Endodermal cell (in vitro differentiated cells): ENCODE measurements at regions not wholly inside any gene's neighbourhood (a gene's known extent, or its start where the extent isn't known, plus 50 kb on each side); places are given as distances from the start of the nearest gene placed in this dataset.

Source experiments
- DNase-seq: peaks from one replicate; pipeline ENCODE4 v3.0.0-alpha.2; 2017
- H3K27ac ChIP-seq: 2 replicates; pipeline ENCODE4 v1.5.1; 2013; ENCODE audit warnings: mild to moderate bottlenecking, low read depth, low read length, moderate library complexity
- H3K27me3 ChIP-seq: 2 replicates; pipeline ENCODE4 v1.6.1; 2013; ENCODE audit warnings: mild to moderate bottlenecking, low read length, moderate library complexity; ENCODE audit not compliant: insufficient read depth, control insufficient read depth, poor library complexity, severe bottlenecking
- H3K36me3 ChIP-seq: 2 replicates; pipeline ENCODE4 v1.7.0; 2013; ENCODE audit warnings: mild to moderate bottlenecking, low read length, moderate library complexity; ENCODE audit not compliant: control insufficient read depth, insufficient read depth
- H3K4me1 ChIP-seq: one replicate; pipeline ENCODE4 v1.7.0; 2013; ENCODE audit warnings: low read length; ENCODE audit not compliant: control insufficient read depth, insufficient read depth
- H3K4me3 ChIP-seq: 2 replicates; pipeline ENCODE4 v1.5.1; 2013; ENCODE audit warnings: mild to moderate bottlenecking, low read length, moderate library complexity
- H3K9ac ChIP-seq: 2 replicates; pipeline ENCODE4 v1.6.1; 2013; ENCODE audit warnings: mild to moderate bottlenecking, low read length, moderate library complexity; ENCODE audit not compliant: poor library complexity, severe bottlenecking; ENCODE audit errors: extremely low read depth
- H3K9me3 ChIP-seq: 2 replicates; pipeline ENCODE4 v1.6.1; 2013; ENCODE audit warnings: mild to moderate bottlenecking, low read length, moderate library complexity; ENCODE audit not compliant: control insufficient read depth
- H3K27ac Mint-ChIP-seq: 2 replicates; pipeline ENCODE4 v1.8.0; 2020; ENCODE audit warnings: mixed read lengths
- H3K27me3 Mint-ChIP-seq: 2 replicates; pipeline ENCODE4 v1.8.0; 2021; ENCODE audit warnings: mild to moderate bottlenecking, mixed read lengths; ENCODE audit not compliant: insufficient read depth
- H3K36me3 Mint-ChIP-seq: 2 replicates; pipeline ENCODE4 v1.8.0; 2020; ENCODE audit warnings: low read depth, mixed read lengths
- H3K4me1 Mint-ChIP-seq: 2 replicates; pipeline ENCODE4 v1.8.0; 2020; ENCODE audit warnings: mixed read lengths
- H3K4me3 Mint-ChIP-seq: 2 replicates; pipeline ENCODE4 v1.8.0; 2020; ENCODE audit warnings: mild to moderate bottlenecking, moderate library complexity, mixed read lengths
- H3K9me3 Mint-ChIP-seq: 2 replicates; pipeline ENCODE4 v1.8.0; 2020; ENCODE audit warnings: mild to moderate bottlenecking, mixed read lengths
- WGBS, 2 experiments: methylation state at CpG; one replicate each; pipeline versions ENCODE4 v1.1.5 to v1.1.7; 2013; ENCODE audit warnings: missing lambda C conversion rate in 2 of 2, mixed read lengths in 1 of 2; ENCODE audit not compliant: insufficient coverage in 1 of 2, insufficient read length in 1 of 2; 5-methylcytosine and 5-hydroxymethylcytosine counted together
- TF ChIP-seq, protein P1 (sequence below): fragments of 200-600 bp; sonication (generic); conservative IDR thresholded peaks from 2 replicates; pipeline ENCODE4 v1.5.0; 2021; ENCODE audit warnings: antibody characterized with exemption, mild to moderate bottlenecking

DNA sequence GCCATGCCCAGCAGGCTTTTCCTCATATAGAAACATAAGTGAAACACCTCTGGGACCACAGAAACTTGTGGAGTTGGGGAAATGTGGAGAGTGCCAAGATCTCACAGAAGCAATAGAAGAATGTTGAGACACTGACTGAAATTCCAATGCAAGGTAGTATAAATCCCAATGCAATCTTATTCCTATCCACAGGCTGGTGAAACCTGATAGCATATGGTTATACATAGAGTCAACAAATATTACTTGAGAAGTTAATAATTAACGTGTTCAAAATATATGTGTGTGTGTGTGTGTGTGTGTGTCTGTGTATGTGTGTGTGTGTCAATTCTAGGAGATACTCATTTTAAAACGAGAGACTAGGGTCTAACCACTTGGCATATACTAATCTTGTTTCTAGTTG lies 776.8 kb upstream of the ACVR2A start:
- Histone ChIP-seq H3K4me1 (no peaks in the 10 kb centered on the region), H3K9ac (no peak overlapping the region), H3K27me3 (no peaks in the 10 kb centered on the region), H3K27ac (no peak overlapping the region), H3K36me3 (no peaks in the 10 kb centered on the region), H3K9me3 (no peaks in the 10 kb centered on the region), H3K4me3 (no peak overlapping the region)
- Mint-ChIP-seq H3K9me3 (peaks cover 10% of the 10 kb centered on the region), H3K36me3 (no peaks in the 10 kb centered on the region), H3K4me1 (no peaks in the 10 kb centered on the region), H3K27me3 (no peaks in the 10 kb centered on the region), H3K27ac (no peak overlapping the region), H3K4me3 (no peak overlapping the region)
- 97 to 100% methylated on average over 1 to 2 of the region's 2 CpGs for WGBS, 2 experiments
- no peak for DNase-seq
- TF ChIP-seq, protein P1, sequence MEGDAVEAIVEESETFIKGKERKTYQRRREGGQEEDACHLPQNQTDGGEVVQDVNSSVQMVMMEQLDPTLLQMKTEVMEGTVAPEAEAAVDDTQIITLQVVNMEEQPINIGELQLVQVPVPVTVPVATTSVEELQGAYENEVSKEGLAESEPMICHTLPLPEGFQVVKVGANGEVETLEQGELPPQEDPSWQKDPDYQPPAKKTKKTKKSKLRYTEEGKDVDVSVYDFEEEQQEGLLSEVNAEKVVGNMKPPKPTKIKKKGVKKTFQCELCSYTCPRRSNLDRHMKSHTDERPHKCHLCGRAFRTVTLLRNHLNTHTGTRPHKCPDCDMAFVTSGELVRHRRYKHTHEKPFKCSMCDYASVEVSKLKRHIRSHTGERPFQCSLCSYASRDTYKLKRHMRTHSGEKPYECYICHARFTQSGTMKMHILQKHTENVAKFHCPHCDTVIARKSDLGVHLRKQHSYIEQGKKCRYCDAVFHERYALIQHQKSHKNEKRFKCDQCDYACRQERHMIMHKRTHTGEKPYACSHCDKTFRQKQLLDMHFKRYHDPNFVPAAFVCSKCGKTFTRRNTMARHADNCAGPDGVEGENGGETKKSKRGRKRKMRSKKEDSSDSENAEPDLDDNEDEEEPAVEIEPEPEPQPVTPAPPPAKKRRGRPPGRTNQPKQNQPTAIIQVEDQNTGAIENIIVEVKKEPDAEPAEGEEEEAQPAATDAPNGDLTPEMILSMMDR, result no peak

DNA sequence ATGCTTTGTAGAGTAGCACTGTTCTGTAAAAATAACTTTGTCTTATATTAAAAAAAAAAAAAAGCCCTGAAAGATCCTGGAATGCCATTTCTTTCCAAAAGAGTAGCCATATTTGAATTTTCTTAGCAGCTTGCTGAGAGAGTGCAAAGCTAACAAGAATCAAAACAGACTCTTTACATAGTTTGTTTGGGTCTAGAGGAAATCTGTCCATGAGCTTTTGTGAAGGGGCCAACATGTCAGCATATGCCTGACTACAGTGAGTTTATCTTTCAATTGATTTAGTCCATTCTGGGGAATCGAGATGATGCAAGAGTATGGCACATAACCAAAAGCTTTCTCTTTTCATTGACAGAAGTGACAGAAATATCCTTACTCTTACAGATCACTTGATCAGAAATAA lies 777.7 kb upstream of the ACVR2A start:
- Mint-ChIP-seq H3K9me3 (peaks cover 10% of the 10 kb centered on the region), H3K4me3 (no peak overlapping the region), H3K27me3 (no peaks in the 10 kb centered on the region), H3K4me1 (no peaks in the 10 kb centered on the region), H3K36me3 (no peaks in the 10 kb centered on the region), H3K27ac (no peak overlapping the region)
- H3K9ac ChIP-seq, result no peak overlapping the region
- H3K4me3 ChIP-seq, result no peak overlapping the region
- no peaks in the 10 kb centered on the region for H3K27me3 ChIP-seq
- no peak for DNase-seq
- no peak overlapping the region for H3K27ac ChIP-seq
- no peaks in the 10 kb centered on the region for H3K9me3 ChIP-seq
- 85% methylated on average over 1 of the region's 1 CpG; no CpG with 5 or more reads in 1 of the 2 experiments for WGBS, 2 experiments
- TF ChIP-seq, protein P1, result no peak
- no peaks in the 10 kb centered on the region for H3K4me1 ChIP-seq
- H3K36me3 ChIP-seq, result no peaks in the 10 kb centered on the region

DNA sequence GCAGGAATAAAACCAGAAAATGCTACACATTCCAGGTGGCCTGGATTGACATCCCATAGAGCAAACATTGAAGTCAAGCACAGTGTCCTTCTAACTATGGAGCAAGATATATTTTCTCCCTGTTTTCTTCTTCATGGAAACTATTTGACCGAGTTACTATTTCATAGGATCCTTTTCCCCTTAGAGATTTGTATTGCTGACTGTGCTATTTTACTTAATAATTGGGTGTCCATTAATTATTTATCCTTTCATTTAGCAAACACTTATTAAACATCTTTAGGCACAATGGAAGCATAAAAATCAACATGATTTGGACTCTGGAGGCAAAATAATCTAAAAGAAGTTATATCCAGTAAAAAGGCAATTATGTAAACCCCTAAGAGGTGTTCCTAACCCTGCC lies 782.8 kb upstream of the ACVR2A start:
- no peak overlapping the region for H3K4me3 Mint-ChIP-seq

More for the DNA sequence above, 782.8 kb upstream of the ACVR2A start:
- no peaks in the 10 kb centered on the region for H3K36me3 ChIP-seq
- Mint-ChIP-seq H3K4me1 (peaks cover 6% of the 10 kb centered on the region), H3K27me3 (no peaks in the 10 kb centered on the region), H3K27ac (no peak overlapping the region), H3K9me3 (peaks cover 10% of the 10 kb centered on the region), H3K36me3 (no peaks in the 10 kb centered on the region)
- H3K9me3 ChIP-seq, result no peaks in the 10 kb centered on the region
- DNase-seq, result no peak
- H3K27me3 ChIP-seq, result no peaks in the 10 kb centered on the region
- H3K9ac ChIP-seq, result no peak overlapping the region
- H3K4me1 ChIP-seq, result no peaks in the 10 kb centered on the region
- H3K27ac ChIP-seq, result no peak overlapping the region
- WGBS, 2 experiments, result 63% methylated on average over 1 of the region's 1 CpG; no CpG with 5 or more reads in 1 of the 2 experiments
- H3K4me3 ChIP-seq, result no peak overlapping the region
- TF ChIP-seq, protein P1, result no peak
